Lung (tissue), 11 donors: ENCODE measurements at regions not wholly inside any gene's neighbourhood (a gene's known extent, or its start where the extent isn't known, plus 50 kb on each side); places are given as distances from the start of the nearest gene placed in this dataset.

Experiments
- ATAC-seq: fragments of 200-7000 bp; cut with Tn5 transposase; one replicate; pipeline ENCODE4 v1.9.1; 2020; ENCODE audit warnings: moderate number of reproducible peaks; ENCODE audit not compliant: insufficient read depth, low FRiP score
- DNase-seq, 3 donors: peaks; one replicate each; pipeline ENCODE4 v3.0.0-alpha.2; 2013 to 2017
- H3K27ac ChIP-seq, 2 donors: one replicate each; pipeline ENCODE4 v1.5.1; 2013; ENCODE audit warnings: mild to moderate bottlenecking in 2 of 2, moderate library complexity in 2 of 2, control low read depth in 1 of 2, inconsistent platforms in 1 of 2, low read depth in 1 of 2, low read length in 1 of 2
- H3K27me3 ChIP-seq, 3 donors: one replicate each; pipeline ENCODE4 v1.5.1; 2013; ENCODE audit warnings: low read length in 2 of 3; ENCODE audit not compliant: control insufficient read depth in 3 of 3, insufficient read depth in 3 of 3
- H3K36me3 ChIP-seq, 4 donors: one replicate each; pipeline ENCODE4 v1.5.1; 2013; ENCODE audit warnings: low read length in 4 of 4, mild to moderate bottlenecking in 1 of 4, moderate library complexity in 1 of 4; ENCODE audit not compliant: control insufficient read depth in 4 of 4, insufficient read depth in 4 of 4
- H3K4me1 ChIP-seq, 5 donors: one replicate each; pipeline ENCODE4 v1.5.1; 2013; ENCODE audit warnings: low read length in 5 of 5, mild to moderate bottlenecking in 2 of 5, moderate library complexity in 1 of 5; ENCODE audit not compliant: control insufficient read depth in 5 of 5, insufficient read depth in 5 of 5
- H3K4me3 ChIP-seq: one replicate; pipeline ENCODE4 v1.5.1; 2013; ENCODE audit warnings: mild to moderate bottlenecking, control low read depth, moderate library complexity
- H3K9ac ChIP-seq, 2 donors: one replicate each; pipeline ENCODE4 v1.5.1; 2013; ENCODE audit warnings: low read length in 2 of 2, control low read depth in 1 of 2; ENCODE audit not compliant: insufficient read depth in 1 of 2
- H3K9me3 ChIP-seq, 4 donors: one replicate each; pipeline ENCODE4 v1.5.1; 2013; ENCODE audit warnings: low read length in 3 of 4, mild to moderate bottlenecking in 1 of 4, moderate library complexity in 1 of 4; ENCODE audit not compliant: control insufficient read depth in 4 of 4, insufficient read depth in 3 of 4
- CTCF ChIP-seq: IDR thresholded peaks from 2 replicates; pipeline ENCODE4 v1.5.1; 2012; ENCODE audit warnings: mild to moderate bottlenecking; ENCODE audit errors: control extremely low read depth, extremely low read depth
- WGBS, 2 donors: extraction: QIAGEN DNeasy Blood & Tissue Kit; methylation state at CpG; one replicate each; pipeline ENCODE4 v1.1.7; 2013; 5-methylcytosine and 5-hydroxymethylcytosine counted together
- donor health status: control.
- donor health status: control.
- donor health status: Bipolar disorder and iron deficiency.
- donor health status: healthy.
- donor health status: DM: yes; HTN: yes; CAD: no.

GRCh38 chr1:214184992-214185391 is 96.0 kb upstream of the SMYD2 start:
- H3K9ac ChIP-seq = no peak overlapping the region
- ATAC-seq (no peak), DNase-seq (no peak)
- TF ChIP-seq CTCF = no peak
- 60 to 62% methylated on average over 2 of the region's 2 CpGs for WGBS, 2 donors
- H3K4me3 ChIP-seq = no peak overlapping the region
- peaks cover 0 to 6% (median 0%) of the 10 kb centered on the region in 4 donors for H3K9me3 ChIP-seq
- H3K4me1 ChIP-seq = peaks cover 0 to 9% (median 0%) of the 10 kb centered on the region in 5 donors
- peaks cover 0 to 53% (median 49%) of the 10 kb centered on the region in 3 donors for H3K27me3 ChIP-seq
- no peak overlapping the region for H3K27ac ChIP-seq
- no peaks in the 10 kb centered on the region for H3K36me3 ChIP-seq

- peaks cover 0 to 6% (median 0%) of the 10 kb centered on the region in 4 donors for H3K9me3 ChIP-seq
- DNase-seq (no peak), ATAC-seq (no peak)
- TF ChIP-seq CTCF = no peak
- H3K9ac ChIP-seq = no peak overlapping the region
- H3K27me3 ChIP-seq = peaks cover 0 to 63% (median 49%) of the 10 kb centered on the region in 3 donors
- H3K27ac ChIP-seq = no peak overlapping the region
- 43 to 47% methylated on average over 4 of the region's 4 CpGs for WGBS, 2 donors
- H3K36me3 ChIP-seq = no peaks in the 10 kb centered on the region
- H3K4me1 ChIP-seq = peaks cover 0 to 9% (median 0%) of the 10 kb centered on the region in 5 donors
- no peak overlapping the region for H3K4me3 ChIP-seq
Measured at GRCh38 chr1:214186103-214186824, 94.7 kb upstream of the SMYD2 start.

- peak overlapping the region in 1 of 2 donors; percentile 0 for H3K9ac ChIP-seq
- H3K27ac ChIP-seq = no peak overlapping the region
- TF ChIP-seq CTCF = no peak
- WGBS, 2 donors = 6 to 7% methylated on average over 51 of the region's 51 CpGs
- H3K36me3 ChIP-seq = no peaks in the 10 kb centered on the region
- peaks cover 0 to 6% (median 0%) of the 10 kb centered on the region in 4 donors for H3K9me3 ChIP-seq
- DNase-seq (peak; percentile 14 to 25 (median 20)), ATAC-seq (no peak)
- peaks cover 0 to 67% (median 49%) of the 10 kb centered on the region in 3 donors for H3K27me3 ChIP-seq
- H3K4me1 ChIP-seq = peaks cover 0 to 9% (median 0%) of the 10 kb centered on the region in 5 donors
- no peak overlapping the region for H3K4me3 ChIP-seq
Measured at GRCh38 chr1:214187121-214187900, 93.6 kb upstream of the SMYD2 start.
